NCI-H1105 (cell line): ENCODE measurements at regions not wholly inside any gene's neighbourhood (a gene's known extent, or its start where the extent isn't known, plus 50 kb on each side); places are given as distances from the start of the nearest gene placed in this dataset.
"Not testable (repeated sequence)": the region's sequence is repeated elsewhere in the genome, so short reads cannot be mapped to it uniquely, and the experiment has no call there.

ENCODE experiments used
- DNase-seq: peaks from one replicate; lab custom pipeline; 2025; lab: John Stamatoyannopoulos, UW

DNA sequence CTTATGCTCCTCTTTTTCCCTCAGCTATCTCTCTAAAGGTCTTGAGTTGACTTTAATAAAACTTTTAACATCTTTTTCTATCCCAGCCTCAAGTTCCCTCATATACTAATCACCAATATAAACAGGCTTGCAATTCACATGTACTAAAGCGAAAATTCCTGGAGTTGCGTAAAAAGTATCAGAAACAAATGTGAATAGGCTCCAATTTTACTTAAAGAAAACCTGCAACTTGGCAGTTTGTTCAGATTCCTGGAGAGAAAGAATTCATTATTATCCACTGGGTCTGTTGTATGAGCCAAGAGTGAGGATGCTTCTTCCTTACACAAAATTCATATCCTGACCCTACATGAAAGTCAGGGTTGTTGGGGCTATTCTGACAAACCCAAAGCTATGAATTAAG is 384.2 kb downstream of the DTWD2 start:
- DNase-seq: no peak

DNA sequence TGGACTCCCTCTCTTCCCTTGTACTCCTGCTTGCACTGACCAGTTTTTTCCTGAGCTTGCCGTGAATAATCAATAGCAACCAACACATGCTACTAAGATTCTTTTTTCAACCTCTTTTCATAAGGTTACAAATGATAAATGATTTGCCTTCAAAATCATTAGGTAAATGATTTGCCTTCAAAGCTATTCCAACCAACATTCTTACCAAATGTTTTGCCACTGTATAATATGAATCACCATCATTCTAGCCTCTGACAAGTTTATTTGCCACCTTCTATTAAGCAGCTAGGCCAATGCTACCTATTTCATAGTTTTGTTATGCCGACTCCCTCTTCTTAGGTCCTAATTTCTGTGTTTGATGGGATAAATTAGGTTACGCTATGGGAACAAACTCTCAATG is 385.1 kb downstream of the DTWD2 start:
- no peak for DNase-seq

DNA sequence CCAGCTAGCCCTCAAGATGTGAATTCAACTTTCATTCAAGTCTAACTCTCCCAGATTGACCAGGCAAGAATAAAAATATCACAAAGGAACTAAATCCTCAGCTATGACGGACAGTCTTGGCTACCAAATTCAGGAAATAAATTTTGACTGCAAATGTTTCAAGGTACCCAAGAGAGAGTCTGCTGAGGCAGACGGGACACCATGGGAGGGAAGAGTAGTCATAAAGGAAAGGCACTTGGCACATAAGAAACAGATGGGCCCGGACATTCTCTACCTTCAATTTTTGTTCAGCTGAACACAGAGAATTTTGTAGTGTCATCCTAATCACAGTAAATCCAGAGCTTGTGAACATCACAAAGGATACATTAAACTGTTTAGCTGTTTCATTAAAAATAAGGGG is 390.0 kb downstream of the DTWD2 start:
- no peak for DNase-seq

DNA sequence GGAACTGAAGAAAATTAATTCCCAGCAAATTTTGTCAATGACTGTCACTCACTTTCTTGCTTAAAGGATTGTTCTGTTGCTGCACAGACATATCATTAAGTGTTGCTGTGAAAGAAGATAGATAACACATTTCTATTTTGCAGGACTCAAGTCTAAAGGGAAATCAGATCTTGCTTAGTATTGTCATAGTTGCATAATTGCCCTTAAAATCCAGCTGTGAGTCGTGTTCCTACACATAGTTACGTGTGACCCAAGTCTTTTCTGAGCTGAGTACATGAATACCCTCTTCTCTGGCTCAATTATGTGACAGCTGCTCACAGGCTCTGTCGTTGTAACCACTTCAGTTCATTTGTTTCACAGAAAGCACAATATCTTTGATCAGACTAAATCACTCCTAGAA is 390.8 kb downstream of the DTWD2 start:
- DNase-seq: no peak

DNA sequence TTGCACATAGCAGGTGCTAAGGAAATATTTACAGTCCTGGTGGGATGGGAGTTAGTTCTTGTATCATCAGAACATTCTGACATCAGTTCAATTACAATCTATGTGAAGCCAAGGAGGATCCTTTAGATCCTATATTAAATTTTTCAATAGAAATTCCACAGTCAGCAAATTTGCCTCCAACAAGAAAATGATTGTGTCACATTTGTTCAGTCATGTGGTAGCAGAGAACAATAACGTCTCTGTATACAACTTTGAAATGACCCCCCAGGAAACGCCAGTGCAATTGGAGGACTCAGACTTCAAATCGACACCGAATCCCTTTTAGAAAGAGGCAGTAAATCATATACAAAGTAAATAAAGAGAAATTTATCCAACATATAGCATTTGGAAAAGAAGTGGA is 392.1 kb downstream of the DTWD2 start:
- no peak for DNase-seq

DNA sequence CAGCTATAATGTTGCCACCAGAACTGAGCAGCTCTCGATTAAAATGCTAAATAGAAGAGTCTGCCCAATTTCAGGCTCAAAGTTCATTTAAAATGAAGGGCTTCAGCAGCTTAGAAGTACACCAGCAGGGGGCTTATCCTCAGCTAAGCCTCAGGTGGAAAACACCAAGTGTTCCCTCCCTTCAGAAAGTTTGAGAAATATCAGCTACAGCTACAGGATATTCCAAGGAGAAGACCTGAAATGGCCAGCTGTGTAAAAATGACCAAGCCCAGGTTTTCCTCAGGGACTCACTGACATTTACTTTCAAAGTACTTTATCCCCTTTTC is 395.4 kb downstream of the DTWD2 start:
- DNase-seq: no peak

DNA sequence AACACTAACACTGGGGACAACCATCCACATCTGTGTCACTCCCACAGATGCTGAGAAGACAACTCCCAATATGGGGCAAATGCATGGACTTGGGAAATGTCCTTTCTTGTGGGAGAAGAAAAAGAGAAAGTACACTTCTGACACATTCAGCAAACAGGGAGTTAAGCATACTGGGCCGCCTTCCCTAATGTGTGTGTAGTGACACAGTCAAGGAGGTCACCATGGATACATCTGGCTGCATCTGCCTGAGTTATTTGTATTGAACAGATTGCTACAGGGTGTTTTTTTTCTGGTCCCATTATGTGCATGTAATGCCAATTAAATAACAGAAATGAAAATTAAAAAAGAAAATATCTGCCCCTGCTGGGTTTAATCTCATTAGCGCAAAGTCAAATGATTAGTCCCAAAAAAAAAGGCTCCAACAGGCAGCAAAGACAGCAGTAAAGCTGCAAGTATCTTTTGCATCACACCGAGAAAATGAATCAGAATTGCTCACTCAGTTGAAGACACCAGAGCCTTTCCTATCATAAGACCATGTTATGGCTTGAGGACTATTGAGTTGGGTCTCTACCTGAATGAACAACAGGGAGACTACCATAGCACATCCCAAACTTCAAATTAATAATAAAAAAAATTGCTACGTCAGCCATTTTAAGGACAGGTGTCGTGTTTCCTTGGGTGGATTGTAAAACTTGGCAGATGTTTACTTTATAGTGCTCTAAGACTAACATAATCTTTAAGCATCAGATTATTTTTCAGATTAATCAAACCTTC is 395.9 kb downstream of the DTWD2 start:
- DNase-seq: no peak

DNA sequence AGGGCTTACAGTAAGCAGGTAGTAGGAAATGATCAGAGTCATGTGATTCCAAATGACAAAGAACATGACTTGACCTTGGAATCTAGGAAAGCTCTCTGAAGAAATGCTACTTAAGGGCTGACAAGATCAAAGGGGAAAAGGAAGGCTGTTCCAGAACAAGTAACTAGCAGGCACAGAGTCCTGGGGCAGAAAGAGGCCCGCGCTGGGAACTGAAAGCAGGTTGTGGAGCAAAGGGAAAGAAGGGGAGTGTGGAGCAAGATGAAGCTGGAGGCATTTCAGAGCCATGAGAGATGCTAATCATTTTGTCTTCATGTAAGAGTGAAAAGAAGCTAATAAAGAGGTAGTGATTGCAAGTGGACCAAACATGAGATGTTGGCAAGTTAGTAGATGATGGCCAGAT is 397.5 kb downstream of the DTWD2 start:
- no peak for DNase-seq

DNA sequence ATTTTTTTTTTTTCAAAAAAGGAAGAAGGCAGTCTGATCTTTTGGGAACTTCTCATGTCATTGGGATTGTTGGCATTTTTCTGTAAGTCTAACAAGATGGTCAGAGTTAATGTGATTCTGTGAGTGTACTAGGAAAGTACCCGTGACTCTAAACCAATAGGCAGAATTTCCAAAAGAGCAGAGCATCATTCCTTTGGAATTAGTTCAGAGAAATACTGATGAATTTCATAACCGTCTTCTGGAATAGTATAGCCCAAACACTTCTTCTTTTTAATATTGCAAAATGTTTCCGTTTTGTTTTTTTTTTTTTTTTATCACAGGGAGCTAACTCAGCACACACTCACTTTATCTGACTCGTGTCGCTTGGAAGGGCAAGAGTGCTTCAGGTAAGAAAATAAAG is 407.4 kb downstream of the DTWD2 start:
- no peak for DNase-seq

DNA sequence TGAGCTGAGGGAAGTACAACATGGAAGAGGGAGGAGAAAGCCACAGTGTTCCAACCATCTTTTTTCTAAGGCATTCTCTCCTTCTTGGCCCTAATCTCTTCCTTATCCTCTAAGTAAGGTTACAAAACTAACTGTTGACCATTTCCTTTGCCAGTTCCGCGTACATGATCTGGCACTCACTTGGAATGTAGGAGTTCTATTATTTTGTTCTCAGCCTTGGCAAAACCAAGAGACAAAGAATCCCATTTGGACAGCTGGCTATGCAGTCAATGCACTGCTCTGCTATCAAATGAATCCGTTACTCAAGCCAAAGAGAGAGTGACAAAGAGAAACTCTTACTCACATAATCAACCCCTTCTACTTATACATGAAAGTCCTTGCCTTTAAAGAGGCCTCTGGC is 410.3 kb downstream of the DTWD2 start:
- DNase-seq: no peak

DNA sequence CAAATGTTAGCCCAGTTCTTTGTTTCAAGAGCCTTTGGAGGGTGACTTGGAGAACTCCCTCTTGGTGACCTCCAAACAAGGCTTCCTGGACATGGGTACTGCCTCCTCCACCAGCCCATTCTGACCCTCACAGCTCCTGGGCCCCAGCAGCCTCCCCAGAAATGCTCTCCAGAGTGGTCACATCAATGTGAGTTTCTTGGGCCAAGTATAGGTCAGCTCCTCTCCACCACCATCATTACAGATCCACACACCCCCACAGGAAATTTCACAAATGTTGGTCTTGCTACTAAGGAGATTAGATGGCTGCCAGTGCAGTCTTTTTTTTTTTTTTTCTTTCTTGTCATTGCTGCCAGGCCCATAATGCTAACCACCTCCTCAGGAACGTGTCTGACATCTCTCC is 410.7 kb downstream of the DTWD2 start:
- no peak for DNase-seq

DNA sequence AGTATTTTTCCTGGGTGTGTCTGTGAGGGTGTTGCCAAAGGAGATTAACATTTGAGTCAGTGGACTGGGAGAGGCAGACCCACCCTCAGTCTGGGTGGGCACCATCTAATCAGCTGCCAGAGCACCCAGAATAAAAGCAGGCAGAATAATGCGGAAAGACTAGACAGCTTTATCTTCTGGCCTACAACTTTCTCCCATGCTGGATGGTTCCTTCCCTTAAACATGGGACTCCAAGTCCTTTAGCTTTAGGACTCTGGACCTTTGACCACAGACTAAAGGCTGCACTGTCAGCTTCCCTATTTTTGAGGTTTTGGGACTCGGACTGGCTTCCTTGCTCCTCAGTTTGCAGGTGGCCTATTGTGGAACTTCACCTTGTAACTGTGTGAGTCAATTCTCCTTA is 418.1 kb downstream of the DTWD2 start:
- DNase-seq: not testable (repeated sequence)

DNA sequence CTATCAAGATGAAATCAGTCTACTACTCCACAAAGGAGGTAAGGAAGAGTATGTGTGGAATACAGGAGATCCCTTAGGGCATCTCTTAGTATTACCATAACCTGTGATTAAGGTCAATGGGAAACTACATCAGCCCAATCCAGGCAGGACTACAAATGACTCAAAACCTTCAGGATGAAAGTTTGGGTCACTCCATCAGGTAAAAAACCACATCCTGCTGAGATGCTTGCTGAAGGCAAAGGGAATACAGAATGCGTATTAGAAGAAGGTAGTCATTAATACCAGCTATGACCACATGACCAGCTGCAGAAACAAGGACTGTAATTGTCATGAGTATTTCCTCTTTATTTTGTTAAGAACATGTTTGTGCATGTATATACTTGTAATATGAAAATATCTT is 418.8 kb downstream of the DTWD2 start:
- not testable (repeated sequence) for DNase-seq

DNA sequence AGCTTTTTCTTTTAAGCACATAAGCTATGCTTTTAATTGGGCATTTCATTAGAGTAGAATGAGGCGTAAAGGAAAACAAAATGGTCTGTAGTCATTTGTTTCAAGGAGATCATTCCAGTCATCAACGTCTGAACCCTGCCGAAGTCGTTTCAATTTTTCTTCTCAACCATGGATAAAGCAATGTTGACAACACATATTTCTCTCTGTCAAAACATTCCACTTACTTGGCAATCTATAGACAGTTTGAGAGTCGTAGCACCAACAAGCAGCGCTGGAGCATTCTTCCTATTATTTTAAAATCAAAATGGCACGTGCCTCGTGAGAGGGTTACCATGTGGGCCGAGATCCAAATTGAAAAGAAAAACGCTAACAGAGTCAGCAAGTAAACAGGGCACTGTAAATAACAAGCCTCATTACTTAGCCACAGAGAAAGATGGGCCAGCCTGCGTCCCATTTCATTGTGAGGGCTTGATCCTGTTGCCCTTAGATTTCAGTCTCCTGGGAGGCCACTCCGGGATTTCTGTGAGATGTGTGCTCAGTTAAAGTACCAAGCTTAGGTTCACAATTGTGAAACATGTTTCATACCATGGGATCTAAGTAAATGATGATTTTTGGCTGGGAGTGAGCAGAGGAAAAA is 422.9 kb downstream of the DTWD2 start:
- no peak for DNase-seq

DNA sequence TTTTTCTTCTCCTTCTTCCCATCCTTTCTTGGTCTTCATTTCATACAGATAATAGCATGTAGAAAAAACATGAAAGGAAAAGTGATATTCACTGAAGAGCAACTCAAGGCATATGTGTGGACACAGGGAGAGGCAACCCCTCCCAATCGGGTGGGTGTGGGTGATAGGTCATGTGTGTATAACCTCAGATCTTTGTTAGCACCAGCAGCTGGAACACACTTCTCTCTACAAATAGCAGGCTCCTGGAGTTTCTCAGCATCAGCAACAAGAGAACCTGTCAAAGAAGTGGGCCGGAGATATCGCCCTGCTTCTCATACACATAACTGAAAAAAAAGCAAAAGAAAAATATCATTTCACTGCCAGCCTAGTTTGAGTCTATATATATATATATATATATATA is 426.4 kb downstream of the DTWD2 start:
- DNase-seq: no peak

DNA sequence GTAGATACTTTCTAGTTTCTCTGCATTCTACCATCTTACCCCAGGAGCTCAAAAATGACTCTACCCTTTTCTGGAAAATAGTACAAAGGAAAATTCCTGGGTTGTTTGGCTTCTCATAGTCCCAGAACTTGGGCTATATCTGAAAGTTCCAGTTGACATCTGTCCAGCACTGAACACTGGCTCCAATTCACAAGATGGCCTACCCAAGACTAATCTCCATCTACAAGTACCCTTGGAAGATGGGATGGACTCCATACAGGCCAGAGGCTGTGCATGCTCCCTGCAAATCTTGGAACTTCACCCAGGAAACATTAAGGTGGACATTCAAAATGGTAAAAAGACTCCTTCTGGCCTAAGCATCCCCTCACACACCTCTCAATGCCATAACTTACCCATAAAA is 427.1 kb downstream of the DTWD2 start:
- DNase-seq: no peak

DNA sequence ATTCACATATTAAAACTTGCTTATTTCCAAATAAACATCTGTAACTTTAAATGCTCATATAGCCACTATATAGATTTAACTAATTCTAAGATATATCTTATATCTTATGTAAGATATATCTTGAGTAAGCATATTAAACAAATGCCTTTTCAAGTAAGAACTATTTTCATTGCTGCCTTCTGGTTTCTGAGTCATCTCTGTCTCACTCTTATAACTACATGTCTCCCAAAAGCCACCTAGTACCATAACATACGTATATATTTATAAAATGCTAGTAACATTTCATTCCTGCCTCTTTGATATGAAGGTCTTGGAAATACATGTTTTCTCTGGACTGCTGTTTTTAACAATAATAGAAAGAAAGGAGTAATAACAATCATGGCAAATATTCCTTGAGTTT is 429.5 kb downstream of the DTWD2 start:
- no peak for DNase-seq

DNA sequence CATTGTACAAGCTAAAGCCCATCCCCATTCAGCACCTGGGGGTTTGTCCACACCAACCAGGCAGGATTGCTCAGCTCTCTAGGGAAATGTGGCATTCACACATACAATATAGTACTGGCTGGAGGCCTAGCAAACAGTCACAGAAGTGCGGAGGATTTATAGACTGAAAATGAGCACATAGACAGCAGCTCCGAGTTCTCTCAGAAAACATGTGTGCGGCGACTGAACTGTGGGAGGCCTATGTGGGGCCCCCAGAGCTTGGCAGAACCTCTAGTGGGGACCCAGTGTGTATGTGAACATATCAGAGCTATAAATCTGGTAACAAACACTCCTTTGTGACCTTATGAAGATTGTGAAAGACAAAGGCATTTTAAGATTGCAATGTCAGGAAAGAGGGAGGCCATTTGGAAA is 431.1 kb downstream of the DTWD2 start:
- no peak for DNase-seq

DNA sequence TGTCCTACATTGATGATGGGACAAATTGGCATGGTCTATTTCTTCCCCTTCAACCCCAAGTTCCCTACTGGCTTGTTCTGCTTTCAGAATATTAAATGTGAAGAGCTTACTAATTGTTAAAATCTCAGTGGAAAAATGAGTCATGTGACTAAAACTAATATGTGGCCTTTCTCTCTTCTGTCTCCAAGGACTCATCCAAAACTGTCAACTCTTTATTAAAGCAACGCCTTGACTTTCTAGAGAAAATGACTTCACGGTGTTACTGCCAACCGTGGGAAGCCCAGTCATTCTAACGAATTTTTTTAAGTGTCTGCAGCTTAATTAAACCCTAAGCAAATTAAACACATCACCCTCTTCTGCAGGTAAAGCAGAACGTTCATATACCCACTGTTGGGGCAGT is 431.6 kb downstream of the DTWD2 start:
- DNase-seq: no peak

DNA sequence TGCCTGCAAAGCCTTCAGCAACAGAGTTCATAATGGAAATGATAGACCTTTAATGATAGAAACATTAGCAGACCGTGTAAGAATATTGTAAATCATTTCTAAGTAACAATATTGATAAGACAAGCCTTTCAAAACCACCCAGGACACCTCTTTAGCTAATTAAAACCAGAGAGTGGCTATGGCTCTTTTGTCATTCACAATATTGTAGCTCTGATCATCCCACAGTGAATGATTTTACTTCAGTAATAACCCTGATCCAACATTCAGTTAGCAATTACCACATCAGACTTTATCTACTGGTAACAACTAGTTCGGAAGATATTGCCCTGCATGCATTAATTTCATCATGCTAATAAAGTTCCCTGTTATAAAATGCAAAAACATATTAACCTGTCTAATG is 432.6 kb downstream of the DTWD2 start:
- DNase-seq: no peak

DNA sequence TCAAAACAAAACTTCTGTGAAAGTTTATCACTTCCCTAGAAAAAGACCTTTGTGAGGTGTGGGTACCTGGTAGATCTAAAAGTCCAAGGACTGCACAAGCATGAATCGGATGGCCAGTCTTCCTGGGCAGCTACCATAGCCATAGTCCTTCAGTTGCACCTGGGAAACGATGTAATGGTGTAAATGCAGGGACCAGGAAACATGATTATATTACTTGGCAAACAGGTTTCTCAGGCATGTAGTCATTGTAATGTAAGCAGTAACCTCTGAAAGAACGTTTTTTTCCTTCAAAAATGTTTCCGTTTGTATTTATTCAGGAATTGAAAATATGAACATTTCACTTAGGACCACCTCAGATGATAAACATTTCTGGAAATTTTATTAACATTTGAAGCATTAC is 433.4 kb downstream of the DTWD2 start:
- DNase-seq: no peak

DNA sequence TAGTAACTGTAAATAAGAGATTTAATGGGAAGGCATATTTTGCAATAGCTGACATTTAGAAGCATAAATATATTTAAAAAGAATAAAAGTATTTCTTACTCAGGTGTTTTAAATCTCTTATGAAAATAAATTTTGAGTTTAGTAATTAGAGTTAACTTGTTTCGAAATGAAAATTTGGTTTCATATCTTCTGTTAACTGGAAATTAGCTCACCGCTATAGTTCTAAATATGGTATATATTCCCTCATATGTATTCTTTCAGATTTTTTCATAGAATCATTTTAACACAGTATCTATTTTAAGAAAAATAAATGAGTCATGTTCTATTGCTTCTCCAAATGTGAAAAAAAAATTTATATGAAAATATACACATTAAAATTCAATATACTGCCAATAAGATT is 434.1 kb downstream of the DTWD2 start:
- no peak for DNase-seq

DNA sequence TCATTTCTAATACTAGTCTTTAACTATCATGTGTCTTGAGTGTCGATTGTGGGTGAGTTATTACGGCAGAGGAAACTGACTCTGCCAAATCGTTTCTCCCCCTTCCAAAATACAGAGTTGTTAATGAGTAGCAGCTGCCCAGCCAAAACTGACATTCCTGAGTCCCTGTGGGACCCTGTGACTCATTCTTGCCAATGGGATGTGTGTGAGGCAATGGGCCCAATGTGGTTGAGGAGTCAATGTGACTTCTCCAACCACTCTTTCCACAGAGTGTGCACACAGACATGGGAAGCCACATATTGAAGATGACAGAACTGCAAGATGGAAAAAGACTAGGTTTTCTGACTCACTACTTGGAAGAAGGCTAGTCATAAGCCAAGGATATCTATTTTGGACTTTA is 434.7 kb downstream of the DTWD2 start:
- no peak for DNase-seq

DNA sequence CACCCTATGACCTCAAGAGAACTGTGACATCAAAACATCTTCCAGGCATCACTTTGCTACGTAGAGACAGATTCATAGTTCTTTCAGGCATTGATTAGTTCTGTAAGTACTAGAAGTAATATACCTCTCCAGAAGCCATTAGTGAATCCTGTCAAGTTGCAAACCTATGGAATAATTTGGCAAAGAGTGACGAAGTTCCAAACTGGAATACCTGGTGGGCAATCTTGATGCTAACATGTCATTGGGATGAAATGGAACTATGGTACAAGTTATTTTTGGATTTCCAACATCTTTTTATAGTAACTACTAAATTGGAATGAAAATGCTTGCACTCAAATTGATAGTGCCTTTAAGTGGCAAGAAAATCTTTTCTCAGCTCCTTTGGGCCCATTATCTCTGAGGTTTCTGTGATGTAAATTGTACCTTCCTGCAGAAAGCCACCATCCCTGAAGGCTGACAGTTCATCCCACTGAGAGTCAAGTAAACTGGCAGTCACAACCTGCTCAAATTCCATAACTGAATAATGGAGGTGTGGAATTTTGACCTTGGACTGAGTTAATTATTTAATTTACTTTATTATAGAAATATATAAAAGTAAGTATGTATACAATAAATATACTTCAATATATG is 435.5 kb downstream of the DTWD2 start:
- DNase-seq: no peak
